Cardiac fibroblast (primary cell): ENCODE measurements at regions not wholly inside any gene's neighbourhood (a gene's known extent, or its start where the extent isn't known, plus 50 kb on each side); places are given as distances from the start of the nearest gene placed in this dataset.

Experiments
- DNase-seq, 2 donors: peaks; one replicate each; pipeline versions ENCODE4 v3.0.0 to v3.0.0-alpha.2; 2010; ENCODE audit warnings: low read depth in 2 of 2
- H3K4me3 ChIP-seq, 2 donors: replicated peaks in 1 of 2; 1 replicate in 1 of 2; 2 replicates in 1 of 2; pipeline ENCODE4 v1.5.1; 2011; ENCODE audit warnings: low read depth in 2 of 2, low read length in 2 of 2, mild to moderate bottlenecking in 2 of 2, moderate library complexity in 1 of 2
- TF ChIP-seq, protein P1 (sequence below): IDR thresholded peaks from one replicate; pipeline ENCODE4 v1.5.1; 2011; ENCODE audit warnings: low read depth, mild to moderate bottlenecking, low read length, inconsistent platforms

DNA sequence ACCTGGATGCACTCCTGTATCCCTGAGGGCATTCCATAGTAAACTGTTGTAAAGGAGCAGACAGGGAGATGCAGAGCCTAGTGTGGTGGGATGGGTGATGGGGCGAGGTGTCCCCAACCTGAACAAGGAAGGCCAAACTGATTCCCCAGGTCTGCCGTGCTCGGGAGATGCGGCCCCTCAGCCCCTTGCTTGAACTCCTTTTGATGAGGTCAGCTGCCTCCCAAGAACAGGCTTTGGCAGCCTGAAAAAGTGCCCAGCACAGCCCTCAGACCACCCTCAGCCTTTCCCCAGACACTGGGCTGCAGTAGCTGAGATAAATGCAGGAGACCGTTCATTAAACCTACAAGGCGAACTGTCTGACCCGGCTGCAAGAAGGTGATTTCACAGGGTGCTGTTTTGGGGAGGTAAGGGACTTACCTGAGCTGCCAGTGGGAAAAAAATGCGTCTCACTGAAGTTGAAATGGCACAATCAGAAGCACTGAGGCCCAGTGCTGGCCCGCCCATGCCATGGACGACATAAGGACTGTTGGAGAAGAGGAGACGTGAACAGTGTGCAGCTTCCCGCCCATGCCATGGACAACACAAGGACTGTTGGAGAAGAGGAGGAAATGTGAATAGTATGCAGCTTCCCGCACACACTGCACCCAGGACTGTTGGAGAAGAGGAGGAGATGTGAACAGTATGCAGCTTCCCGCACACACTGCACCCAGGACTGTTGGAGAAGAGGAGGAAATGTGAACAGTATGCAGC lies 148.4 kb upstream of the FAM20C start:
- DNase-seq = no peak
- TF ChIP-seq, protein P1, sequence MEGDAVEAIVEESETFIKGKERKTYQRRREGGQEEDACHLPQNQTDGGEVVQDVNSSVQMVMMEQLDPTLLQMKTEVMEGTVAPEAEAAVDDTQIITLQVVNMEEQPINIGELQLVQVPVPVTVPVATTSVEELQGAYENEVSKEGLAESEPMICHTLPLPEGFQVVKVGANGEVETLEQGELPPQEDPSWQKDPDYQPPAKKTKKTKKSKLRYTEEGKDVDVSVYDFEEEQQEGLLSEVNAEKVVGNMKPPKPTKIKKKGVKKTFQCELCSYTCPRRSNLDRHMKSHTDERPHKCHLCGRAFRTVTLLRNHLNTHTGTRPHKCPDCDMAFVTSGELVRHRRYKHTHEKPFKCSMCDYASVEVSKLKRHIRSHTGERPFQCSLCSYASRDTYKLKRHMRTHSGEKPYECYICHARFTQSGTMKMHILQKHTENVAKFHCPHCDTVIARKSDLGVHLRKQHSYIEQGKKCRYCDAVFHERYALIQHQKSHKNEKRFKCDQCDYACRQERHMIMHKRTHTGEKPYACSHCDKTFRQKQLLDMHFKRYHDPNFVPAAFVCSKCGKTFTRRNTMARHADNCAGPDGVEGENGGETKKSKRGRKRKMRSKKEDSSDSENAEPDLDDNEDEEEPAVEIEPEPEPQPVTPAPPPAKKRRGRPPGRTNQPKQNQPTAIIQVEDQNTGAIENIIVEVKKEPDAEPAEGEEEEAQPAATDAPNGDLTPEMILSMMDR = no peak
- H3K4me3 ChIP-seq = no peak overlapping the region

DNA sequence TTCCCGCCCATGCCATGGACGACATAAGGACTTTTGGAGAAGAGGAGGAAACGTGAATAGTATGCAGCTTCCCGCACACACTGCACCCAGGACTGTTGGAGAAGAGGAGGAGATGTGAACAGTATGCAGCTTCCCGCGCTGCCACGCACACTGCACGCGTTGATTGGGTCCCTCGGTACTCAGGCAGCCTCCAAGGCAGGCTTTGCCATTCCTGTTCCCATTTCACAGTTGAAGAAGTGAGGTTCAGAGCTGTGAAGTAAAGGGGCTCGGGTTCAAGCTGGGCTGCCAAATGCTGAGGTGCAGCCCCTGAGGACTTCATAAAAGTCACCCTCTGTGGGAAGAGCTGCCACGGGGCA lies 147.9 kb upstream of the FAM20C start:
- H3K4me3 ChIP-seq = no peak overlapping the region
- no peak for DNase-seq
- TF ChIP-seq, protein P1 = no peak

DNA sequence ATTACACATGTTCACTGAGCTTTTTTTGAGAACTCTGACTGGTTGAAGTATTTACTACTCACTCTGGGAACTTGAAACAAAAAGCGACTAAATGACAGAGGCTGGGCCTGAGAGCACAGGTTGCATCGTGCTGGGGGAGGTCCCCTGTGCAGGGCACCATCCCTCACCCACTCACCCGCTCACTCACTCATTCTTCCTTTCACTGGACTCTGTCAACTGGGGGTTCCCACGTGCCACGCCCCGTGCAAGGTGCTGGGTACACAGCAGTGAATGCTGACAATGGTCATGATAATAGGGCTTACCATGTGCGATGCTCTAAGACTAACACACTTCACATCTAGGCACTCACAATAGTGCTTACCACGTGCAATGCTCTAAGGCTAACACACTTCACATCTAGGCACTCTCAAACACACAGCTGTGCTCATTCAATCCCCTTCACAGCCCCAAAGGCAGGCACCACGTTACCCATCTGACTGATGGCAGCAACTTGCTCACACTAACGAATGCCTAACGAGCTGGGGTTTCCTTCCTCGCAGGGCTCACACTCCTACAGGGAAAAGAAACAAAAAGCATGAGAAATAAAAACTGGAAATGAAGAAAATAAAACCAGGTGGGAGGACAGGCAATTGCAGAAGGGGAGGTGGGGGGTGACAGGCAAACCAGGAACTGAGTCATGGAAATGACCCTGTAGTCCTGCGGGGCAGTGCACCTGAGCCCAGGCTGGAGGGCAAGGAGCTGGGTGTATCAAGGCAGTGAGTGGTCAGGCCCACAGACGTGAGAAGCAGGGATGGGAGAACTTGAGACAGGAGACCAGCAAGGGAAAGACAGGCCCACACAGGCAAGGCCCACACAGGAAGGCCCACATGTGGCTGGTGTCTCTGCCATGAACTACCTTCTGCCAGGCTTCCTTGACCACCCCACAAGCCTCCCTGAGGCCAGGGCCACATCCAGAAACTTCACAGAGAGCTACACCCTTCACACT lies 147.0 kb upstream of the FAM20C start:
- no peak overlapping the region for H3K4me3 ChIP-seq
- DNase-seq = no peak
- TF ChIP-seq, protein P1 = no peak

DNA sequence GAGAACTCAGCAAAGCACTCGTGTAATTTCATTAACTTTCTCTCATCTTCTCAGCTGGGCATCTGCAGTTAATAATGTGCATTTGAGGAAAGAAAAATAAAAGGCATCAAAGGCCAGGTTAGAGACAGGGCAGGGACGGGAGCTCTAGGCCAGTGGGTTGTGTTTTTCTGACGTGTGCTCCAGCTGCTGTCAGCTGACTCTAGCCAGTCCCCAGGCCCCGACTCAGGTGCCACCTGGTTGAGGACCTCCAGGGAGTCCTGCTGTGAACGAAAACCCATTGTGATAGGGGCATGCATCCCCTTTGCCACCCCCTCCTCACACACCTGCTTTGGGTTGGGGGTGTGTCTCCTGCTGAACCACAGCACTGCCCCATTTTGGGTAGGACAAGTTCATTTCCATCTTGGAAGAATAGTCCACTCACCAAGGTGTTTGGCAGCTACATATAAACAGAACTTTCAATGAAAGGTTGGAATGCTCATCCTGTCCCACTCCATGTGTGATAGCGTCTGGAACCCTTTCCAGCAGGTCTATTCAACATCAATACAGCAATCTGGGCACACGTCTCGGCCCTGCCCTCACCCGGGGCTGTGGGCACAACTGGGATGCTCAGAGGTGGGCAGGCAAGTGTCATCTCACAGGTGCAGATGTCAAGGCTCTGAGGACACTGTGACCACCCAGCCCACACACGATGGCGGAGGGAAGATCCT lies 146.1 kb upstream of the FAM20C start:
- TF ChIP-seq, protein P1 = no peak
- DNase-seq = no peak
- no peak overlapping the region for H3K4me3 ChIP-seq

DNA sequence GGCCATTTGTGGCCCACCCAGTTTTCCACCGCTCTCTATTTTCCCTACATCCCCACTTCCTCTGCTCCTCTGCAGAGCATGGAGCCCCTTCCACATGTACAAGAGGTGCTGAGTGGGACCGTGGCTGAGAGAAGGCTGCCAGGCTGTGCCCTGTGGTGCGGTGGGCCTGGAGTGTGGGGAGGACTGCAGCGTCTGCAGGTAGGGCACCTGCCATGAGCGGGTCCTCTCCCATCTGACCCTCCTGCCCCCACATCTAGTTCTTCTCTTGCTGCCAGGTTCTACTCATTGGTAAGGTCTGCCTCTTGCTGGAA lies 145.6 kb upstream of the FAM20C start:
- TF ChIP-seq, protein P1 = no peak
- H3K4me3 ChIP-seq = no peak overlapping the region

DNA sequence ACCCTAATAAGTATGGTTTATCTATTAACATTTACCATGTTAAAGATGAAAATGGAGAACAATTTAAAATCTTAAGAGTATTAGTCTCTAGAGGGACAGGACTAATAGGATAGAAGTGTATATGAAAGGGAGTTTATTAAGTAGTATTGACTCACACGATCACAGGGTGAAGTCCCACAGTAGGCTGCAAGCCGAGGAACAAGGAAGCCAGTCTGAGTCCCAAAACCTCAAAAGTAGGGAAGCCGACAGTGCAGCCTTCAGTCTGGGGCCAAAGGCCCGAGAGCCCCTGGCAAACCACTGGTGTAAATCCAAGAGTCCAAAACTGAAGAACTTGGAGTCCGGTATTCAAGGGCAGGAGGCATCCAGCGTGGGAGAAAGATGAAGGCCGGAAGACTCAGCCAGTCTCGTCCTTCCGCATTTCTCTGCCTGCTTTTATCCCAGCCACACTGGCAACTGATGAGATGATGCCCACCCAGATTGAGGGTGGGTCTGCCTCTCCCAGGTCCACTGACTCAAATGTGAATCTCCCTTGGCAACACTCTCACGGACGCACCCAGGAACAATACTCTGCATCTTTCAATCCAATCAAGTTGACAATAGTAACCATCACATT lies 140.8 kb upstream of the FAM20C start:
- no peak overlapping the region for H3K4me3 ChIP-seq
- TF ChIP-seq, protein P1 = no peak
- DNase-seq = no peak

More for the DNA sequence above, 145.6 kb upstream of the FAM20C start:
- DNase-seq = no peak
